GM21528 (cell line): ENCODE measurements at regions not wholly inside any gene's neighbourhood (a gene's known extent, or its start where the extent isn't known, plus 50 kb on each side); places are given as distances from the start of the nearest gene placed in this dataset.

Experiments
- ATAC-seq: cut with Tn5 transposase; IDR thresholded peaks from one replicate; pipeline ENCODE4 v1.9.1; 2021; ENCODE audit warnings: mild to moderate bottlenecking, moderate library complexity; ENCODE audit not compliant: unreplicated experiment, low FRiP score

DNA sequence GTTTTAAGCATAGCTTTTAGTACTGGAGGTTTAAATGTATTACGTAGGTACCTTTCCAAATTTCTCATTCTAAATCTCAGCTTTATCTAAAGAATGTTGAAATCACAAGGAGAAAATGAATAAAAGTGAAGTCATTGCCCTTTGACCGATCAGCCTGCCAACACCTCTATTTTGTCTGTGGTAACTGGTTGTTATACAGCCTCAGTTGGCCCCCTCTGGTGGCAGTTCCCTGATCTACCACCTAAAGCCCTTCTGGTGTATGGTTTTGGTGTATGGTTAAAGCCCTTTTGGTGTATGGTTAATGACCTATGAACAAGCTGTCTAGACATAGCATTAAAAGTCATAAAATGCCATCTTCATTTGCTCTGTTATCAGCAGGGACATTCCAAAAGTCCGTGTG lies 378.2 kb upstream of the AZI2 start:
- no peak for ATAC-seq

DNA sequence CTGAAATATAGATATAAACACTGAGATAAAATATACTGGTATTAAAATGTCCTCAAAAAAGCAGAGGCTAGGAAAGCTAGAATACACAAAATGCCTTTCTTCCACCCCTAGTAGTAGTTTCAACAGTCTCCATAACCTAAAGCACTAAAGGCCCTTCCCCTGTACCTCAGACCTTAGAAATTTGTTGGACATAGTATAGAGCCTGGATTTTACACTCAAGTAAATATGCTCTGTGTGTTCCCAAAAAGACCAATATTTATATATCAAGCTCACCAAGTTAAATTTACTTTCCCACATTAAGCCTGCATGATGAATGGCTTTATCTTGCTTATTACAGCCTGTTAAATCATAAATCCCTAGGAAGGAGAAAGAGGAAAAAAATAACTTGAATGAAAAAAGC lies 378.7 kb upstream of the AZI2 start:
- ATAC-seq = no peak

DNA sequence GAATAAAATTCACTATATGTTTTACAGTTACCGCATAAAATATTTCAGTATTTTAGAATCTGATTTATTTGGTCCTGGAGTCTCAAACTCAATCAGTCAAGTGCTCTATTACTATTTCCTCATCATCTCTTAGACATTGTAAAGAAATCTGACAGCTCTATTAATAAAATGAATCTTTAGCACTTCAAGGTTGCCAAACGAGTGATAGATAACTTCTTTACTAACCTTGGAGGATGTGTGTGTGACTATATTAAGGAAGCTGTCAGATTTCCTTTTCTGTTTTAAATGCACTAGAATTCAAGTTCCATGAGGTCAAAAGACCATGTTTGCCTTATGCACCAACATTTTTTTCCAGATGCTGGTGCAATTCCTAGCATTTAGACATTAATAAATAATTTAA lies 389.8 kb upstream of the AZI2 start:
- no peak for ATAC-seq

DNA sequence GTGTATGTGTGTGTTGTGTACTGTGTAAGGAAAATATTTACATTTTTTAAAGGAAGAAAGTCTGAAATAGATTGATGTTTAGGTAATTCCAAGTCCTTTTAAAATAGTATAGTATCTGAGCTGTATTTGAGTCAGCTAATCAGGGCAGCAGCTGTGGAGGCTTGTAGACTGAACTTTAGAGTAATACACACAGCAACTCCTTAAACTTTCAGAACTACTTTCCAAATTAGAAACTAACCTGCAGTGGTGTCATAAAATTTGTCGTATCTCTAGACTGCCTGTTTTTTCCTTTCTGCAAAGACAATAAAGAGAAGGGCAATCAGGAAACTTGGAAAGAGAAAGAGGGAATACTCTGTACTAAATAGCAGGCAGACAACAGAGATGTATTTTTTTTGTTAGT lies 391.0 kb upstream of the AZI2 start:
- ATAC-seq = no peak

DNA sequence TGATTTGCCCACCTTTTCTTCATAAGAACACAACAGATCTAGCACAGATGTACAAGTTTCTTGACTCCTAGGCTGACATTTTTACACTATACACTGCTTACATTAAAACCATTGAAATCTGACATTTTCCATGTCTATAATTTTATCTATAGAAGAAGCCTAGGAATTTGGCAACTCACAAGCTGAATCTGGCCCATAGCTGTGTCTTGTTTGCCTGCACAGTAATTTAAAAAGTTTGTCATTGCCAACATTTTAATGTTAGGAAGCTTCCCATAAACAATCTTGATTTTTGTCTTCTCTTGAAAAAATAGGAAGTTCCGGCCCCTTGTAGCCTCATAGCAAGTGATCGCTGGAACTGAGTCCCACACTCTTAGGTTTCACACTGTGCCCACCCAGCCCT lies 394.6 kb upstream of the AZI2 start:
- no peak for ATAC-seq

DNA sequence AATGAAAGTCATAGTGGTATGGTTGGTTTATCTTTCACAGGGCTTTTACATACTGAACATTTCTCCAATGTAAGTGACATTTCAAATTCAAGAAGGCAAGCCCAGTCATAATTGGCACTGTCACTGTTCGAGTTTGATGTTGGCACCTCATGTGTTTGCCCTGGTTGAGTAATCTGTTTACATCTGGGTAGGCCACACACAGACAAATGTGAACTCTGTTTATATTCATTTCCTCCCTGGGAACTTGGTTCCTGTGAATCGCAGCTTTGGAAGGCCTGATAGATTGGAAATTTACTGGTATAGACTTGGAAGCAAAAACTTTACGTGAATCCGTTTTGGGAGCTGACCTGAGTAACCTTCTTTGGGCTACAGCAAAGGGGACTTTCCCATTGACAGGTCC lies 395.2 kb upstream of the AZI2 start:
- no peak for ATAC-seq

DNA sequence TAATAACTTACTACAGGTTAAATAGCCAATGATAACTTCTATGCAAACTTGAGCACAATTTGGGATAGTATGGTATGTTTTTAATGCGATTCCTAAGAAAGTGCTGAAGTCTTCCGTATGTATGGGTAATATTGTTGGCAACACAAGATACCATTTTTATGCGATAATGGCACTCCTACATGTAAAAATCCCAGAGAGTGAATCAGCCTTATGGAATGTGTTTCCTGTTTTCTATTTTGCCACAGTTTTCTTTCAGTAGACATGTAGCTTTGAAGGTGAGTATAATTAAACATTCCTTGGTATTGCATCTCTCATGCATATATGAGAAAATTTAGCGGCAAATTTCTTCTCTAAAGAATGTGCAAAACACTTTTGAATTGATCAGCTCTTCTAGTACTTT lies 396.8 kb upstream of the AZI2 start:
- no peak for ATAC-seq

DNA sequence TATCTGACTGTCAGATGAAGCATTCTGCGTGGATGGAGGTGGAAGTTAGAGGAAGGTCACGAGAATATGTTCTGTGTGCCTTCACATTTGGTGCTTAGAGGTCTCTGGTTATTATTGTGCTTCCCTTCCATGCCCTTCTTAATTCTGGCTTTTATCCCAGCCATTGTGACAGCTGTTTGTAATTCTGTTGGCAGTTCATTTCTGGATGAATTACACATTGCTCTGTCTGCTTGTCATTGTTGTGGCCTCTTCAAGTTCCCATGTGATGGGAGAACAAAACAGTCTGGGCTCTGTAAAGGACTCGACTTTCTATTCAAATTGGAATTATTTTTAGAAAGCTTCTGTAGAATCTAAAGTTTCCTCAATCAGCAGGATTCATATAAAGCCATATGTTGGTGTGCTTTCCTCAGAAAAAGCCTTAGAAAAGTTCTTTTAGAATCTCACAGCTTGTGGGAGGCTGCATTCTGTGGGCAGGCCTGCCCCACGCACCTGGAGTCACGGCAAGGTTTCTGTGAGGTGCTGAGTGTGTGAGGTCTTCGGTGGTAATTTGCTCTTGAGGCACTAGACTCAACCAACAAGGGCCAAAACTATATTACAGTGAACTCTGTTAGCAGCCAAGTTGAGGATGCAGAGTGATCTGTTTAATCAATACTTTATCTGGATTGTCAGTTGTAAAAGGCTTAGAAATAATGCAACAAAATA lies 397.4 kb upstream of the AZI2 start:
- ATAC-seq = no peak

DNA sequence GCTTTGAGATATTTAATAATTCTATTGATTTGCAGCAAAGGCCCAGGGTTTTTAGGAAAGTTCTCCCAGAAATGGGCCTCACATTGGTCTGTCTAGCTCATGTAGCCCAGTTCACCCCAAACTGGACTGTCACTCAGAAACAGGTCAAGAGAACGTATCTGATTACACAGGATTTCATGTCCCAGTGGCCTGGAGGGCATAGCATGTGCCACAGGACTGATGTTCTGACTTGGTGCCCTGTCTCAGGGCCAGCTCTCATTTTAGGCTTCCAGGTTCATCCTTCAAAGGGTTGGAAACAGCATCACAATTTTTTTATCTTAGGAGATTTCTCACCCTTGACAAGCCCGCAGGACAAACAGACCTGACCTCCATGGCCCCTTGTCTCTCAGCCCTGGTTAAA lies 398.4 kb upstream of the AZI2 start:
- ATAC-seq = no peak

DNA sequence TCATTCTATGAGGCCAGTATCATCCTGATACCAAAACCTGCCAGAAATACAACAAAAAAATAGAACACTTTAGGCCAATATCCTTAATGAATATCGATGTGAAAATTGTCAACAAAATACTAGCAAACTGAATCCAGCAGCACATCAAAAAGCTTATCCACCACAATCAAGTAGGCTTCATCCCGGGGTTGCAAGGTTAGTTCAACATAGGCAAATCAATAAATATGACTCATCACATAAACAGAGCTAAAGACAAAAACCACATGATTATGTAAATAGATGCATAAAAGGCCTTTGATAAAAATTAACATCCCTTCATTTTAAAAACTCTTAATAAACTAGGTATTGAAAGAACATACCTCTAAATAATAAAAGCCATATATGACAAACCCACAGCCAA lies 403.2 kb upstream of the AZI2 start:
- ATAC-seq = no peak

DNA sequence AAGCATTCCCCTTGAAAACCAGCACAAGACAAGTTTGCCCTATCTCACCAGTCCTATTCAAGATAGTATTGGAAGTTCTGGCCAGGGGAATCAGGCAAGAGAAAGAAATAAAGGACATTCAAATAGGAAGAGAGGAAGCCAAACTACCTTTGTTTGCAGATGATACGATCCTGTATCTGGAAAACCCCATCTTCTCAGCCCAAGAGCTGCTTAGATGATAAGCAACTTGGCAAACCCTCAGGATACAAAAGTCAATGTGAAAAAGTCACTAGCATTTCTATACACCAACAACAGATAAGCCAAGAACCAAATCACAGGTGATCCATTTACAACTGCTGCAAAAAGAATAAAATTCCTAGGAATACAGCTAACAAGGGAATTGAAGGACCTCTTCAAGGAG lies 403.7 kb upstream of the AZI2 start:
- ATAC-seq = no peak

DNA sequence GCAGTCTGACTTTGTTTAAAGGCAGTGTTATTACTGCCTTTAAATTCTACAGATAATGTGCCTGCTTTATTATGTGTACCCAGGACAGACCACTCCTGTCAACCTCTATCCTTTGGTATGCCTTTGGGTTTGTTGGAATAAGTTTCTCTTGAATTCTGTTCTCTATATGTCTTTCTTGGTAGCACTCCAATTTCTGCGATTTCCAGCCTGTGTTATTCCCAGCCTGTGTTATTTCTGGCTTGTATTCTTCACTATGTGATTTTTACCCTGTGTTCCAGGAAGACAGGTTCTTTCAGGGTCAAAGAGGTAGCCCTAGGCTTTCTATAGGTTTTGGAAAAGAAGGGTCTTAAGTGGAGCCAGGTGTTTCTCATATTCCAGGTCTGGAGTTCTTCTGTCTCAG lies 407.4 kb upstream of the AZI2 start:
- no peak for ATAC-seq

DNA sequence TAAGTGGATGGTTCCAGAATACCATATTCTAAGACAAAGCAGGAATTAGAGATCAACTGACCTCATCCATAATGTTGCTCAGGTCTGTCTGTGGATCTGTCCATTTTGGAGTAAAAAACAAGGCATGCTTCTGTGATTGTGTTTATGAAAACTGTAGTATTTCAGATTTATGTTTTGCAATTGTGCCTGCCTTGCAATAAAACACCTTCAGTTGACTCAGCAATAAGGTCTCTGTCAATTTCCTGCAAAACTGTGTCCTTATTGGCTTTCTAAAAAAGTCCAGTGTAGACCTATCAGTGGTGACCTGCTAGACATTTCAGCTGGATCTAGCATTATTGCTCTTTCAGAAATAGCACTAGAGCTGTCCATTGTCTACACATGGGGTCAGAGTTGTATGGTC lies 409.5 kb upstream of the AZI2 start:
- ATAC-seq = no peak

DNA sequence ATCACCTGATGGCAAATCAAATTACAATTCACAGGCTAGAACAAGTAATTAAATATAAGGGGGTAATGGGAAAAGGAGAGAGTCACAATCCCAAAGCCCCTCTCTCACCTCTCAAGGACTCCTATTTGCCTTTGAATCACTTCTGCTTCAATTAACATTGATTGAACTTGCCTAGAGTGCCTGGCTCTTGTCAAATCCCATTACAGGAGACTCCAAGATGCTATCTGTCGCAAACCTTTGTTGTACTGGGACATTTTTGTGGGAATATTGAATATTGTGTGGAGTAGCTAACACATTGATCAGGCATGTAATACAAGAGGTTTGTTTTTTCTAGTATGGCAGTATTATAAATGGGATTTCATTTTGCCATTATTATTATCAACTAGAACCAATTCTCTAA lies 412.8 kb upstream of the AZI2 start:
- ATAC-seq = no peak

DNA sequence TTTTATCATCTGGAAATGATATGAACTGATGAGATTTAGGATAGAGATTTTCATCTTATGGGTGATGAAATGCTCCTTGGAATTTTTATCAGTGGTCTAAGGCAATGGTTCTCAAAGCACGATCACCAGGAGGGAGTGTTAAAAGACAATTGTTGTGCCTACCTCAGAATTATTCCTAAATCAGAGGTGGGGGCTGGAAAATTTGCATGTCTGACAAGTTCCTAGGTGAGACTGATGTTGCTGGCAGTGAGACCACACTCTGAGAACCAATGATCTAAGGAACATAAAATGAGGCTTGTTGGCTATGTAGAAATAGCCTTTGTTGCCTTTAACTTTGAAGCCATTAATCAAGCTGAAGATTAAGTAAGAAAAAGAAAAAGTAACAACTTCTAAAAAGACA lies 416.6 kb upstream of the AZI2 start:
- ATAC-seq = no peak

DNA sequence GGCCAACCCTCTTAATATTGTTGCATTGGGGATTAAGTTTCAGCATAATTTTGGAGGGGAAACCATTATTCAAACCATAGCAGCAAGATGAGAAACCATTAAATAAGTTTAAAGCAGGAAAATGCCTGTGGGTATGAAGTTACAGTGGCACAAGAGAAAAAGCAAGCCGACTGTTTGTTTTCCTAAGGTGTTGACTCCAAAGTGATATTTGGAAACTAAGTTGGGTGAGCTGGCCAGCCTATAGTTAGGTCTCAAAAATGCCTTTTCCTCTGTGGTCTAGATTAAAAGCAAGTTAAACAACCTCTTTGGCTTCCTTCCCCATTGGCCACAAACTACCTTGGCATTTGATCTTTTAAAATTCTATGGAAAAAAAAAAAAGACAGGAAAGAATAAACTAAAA lies 419.8 kb upstream of the AZI2 start:
- ATAC-seq = no peak

DNA sequence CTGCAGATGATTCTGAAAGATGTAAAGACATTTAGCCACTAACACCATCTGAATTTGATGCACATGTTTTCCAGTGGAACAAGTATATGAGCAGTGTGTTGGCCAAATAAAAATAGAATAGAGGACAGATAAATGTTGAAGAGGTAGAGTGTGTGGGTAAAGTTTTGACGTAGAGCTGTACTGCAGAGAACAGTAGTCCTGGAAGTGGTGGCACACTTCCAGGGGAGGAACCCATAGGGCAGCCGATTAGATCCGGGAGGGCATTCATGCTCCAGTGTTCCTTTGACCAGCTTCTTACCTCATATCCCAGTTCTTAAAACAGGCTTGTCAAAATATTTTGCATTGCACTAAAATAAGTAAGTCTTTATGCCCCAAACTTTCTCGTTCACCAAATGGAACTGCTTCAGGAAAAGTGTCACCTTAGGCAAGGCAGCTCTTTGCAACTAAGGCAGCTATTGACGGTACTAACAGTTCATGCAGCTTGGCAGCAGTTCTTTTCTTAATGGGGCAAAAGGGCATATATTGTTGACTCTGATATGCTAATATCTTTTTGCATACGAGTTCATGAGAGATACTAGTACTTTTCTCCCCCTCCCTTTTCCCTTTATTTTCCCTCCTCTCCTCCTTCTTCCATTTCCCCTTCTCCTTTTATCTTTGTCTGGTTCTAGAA lies 429.3 kb upstream of the AZI2 start:
- ATAC-seq = no peak

DNA sequence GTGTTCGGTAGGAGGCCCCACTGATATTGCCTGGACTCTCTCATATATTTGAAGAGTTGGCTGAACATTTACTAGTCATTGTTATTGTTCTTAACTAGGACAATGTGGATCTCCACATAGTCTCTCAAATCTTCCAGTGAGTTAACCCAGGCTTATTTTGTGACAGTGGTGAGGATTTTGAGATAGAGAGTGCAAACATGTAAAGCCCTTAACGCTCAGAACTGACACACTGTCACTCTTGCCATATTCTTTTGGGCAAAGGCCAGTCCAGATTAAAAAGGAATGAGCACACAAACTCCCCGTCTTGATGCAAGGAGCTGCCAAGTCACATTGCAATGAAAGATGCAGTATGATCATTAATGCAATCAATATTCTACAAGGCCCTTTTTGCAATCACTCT lies 431.9 kb upstream of the AZI2 start:
- ATAC-seq = no peak

DNA sequence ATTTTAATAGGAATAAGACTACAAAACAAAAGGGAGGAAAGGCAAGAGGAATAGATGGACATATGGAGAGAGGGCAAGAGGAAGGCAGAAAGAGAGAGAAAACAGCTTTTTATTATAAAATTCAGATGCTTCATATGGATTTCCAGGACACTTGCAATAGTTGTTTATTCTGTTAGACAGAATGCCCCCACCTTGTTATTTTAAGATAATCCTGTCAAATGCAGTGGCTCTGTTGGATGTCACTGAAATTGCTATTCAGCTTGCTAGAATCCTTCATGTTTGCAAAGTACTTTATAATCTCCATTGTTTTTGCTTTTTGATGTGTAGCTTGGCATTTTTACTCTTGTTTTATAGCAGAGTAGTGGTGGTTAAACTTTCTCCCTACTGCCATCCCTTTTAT lies 432.4 kb upstream of the AZI2 start:
- no peak for ATAC-seq

DNA sequence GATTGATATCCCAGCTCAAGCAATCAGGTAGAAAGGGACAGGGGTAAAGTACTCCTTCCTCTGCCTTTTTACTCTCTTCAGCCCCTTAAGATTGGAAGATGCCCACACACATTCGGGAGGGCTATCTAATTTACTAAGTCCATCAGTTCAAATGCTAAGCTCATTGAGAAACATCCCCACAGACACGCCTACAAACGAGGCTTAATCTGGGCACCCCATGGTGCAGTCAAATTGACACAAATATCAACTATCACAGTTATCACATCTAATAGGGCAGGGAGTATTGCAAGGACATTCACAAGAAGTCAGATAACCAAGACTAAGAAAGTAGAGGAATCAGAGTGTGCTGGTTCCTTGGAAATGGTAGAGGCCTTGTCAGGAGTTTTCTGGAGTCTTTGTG lies 437.8 kb upstream of the AZI2 start:
- no peak for ATAC-seq

DNA sequence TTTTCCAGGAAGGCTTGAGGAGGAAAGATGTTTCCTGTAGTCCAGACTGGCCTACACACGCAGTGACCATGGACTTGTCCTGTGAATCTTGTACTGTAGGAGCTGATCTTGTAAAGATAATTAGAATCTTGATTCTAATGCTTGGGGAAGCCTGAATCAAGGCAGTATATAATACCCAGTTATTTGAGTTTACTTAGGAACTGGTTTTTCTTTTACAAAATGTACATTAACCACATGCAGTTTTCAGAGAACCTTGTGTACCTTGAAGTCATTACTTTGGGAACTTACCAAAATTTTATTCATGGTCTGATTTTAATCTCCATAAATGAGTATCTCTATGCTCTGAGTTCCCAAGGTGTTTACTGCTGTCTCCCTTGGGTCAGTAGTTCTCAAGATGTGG lies 439.9 kb upstream of the AZI2 start:
- ATAC-seq = no peak

DNA sequence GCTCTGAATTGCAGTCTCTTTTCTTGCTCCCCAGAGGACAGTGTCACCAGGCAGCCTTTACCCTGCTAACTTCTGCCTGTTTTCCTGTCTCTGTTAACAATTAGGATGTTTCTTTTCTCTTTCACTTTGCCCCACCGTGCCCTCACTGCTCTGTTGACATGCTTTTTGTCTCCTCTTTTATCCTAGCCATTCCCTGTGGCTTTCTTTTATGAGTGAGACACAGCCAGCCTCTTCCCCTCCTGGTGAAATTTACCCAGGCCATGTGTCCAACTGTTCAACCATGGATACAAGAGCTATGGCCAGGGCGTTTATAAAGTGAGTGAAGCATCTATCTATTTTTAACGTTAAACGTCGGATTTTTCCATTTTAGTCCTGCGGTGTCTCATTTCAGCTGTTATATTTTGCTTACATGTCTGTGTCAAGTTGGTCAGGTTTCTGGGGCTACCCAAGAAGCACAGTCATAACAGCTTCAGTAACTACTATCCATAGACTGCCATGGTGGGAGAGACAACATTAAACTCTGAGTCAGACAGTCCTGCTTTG lies 443.2 kb upstream of the AZI2 start:
- ATAC-seq = no peak
